Activated CD4-positive, alpha-beta T cell treated with anti-CD3 and anti-CD28 coated beads, Interleukin-2, amount 50 U/mL, for 48 hours (primary cell): ENCODE measurements at regions not wholly inside any gene's neighbourhood (a gene's known extent, or its start where the extent isn't known, plus 50 kb on each side); places are given as distances from the start of the nearest gene placed in this dataset.
"Not testable (repeated sequence)": the region's sequence is repeated elsewhere in the genome, so short reads cannot be mapped to it uniquely, and the experiment has no call there.

ENCODE experiments used
- DNase-seq, 2 experiments: peaks; one replicate each; pipeline ENCODE4 v3.0.0-alpha.2; 2020

DNA sequence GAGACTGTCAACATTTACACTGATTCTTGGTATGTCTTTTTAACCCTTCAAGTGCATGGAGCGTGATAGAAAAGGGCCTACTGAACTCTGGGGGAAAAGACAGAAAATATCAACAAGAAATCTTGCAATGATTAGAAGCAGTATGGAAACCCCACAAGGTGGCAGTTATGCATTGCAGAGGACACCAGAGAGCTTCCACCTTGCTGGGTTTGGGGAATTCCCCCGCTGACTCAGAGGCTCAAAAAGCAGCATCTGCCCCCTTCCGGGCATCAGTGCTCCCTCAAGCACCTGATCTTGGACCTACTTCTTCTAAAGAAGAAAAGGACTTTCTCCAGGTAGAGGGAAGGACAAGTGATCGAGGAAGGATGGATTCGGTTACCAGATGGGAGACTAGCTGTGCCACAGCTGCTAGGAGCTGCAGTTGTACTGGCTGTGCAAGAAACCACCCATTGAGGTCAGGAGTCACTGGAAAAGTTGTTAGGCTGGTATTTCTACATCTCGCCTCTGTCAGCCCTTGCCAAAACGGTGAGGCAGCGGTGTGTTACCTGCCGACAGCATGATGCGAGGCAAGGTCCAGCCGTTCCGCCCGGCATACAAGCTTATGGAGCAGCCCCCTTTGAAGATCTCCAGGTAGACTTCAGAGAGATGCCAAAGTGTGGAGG is 102.8 kb upstream of the OSBPL11 start:
- DNase-seq: peak; percentile 67 to 75

DNA sequence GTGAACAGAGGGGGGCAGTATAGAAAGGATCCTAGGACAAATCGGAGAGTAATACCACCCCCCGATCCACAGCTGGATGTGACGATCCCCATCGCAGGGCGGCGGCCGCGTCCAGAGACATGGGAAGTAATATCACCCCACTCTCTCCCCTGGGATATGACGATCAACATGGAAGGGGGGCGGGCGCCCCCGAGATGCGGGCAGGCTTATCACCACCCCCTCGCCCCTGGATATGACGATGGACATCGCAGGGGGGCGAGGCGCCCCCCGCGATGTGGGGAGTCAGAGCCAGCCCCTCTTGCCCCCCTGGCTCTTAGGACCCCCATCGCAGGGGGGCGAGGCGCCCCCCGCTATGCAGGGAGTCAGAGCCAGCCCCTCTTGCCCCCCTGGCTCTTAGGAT is 120.4 kb upstream of the OSBPL11 start:
- DNase-seq: no peak

DNA sequence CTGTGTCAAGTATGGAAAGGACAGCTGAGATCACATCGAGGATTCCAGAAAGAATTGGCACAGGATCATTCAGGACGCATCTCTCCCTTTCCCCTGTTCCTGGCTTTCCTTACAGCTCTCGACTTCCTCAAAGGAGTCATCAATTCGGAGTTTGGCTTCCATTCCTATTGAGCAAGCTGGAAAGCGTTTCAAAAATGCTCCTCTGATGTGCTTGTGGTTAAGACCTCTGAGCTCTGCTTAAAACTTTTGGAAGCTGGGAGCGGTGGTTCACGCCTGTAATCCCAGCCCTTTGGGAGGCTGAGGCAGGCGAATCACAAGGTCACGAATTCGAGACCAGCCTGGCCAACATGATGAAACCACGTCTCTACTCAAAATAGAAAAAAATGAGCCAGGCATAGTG is 136.9 kb upstream of the OSBPL11 start:
- DNase-seq: not testable (repeated sequence)

- DNase-seq: not testable (repeated sequence)
Measured at GRCh38 chr3:125741991-125742718, 146.9 kb upstream of the OSBPL11 start.

- DNase-seq: peak; percentile 32 to 55
Measured at GRCh38 chr3:125742845-125743244, 147.5 kb upstream of the OSBPL11 start.

- not testable (repeated sequence) for DNase-seq
Measured at GRCh38 chr3:125757050-125757449, 161.8 kb upstream of the OSBPL11 start.

GRCh38 chr3:125758641-125759130 is 163.4 kb upstream of the OSBPL11 start:
- DNase-seq: not testable (repeated sequence)

- not testable (repeated sequence) for DNase-seq
Measured at GRCh38 chr3:125762601-125763000, 167.3 kb upstream of the OSBPL11 start.

DNA sequence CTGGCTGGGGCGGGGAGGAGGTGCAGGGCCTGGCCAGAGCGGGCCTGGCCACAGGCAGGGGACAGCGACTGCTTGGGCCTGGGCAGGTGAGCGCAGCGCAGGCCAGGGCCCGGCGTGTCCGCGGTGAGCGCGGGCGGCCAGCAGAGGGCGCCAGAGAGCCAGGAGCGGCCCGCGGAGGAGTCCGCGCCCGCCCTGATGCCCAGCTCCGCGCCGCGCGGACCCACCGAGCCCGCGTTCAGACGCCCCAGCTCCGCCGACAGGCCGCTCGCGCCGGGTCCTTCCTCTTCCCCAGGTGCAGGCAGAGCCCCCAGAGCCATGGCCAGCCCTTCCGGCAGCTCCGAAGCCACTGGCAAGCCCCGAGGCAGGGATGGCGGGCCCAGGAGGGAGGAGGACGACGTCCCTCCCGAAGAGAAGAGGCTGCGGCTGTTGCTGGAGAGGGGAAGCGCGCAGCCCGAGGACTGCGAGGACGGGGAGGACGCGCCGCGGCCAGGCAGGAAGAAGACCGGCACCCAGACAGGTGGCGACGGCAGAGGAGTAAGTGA is 171.1 kb upstream of the OSBPL11 start:
- peak; percentile 65 to 73 for DNase-seq

DNA sequence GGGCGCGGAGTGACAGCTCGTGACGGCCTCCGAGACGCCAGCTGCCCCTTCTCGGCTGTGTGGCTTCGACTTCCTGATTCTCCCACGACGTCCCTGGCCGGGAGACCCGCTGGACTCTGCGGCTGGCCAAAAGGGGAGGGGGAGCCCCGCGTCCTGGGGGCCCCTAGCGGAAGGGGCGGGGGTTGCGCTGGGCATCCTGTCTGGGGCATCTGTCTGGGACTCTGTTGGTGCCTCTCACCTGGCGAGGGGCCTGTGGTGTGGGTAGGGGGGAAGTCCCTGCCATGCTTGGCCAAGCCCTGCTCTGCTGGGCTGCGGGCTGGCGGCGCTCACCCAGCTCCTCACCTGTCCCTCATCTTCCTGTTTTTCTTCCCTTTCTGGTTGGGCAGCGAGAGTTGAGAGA is 171.6 kb upstream of the OSBPL11 start:
- DNase-seq: peak; percentile 14 to 27

DNA sequence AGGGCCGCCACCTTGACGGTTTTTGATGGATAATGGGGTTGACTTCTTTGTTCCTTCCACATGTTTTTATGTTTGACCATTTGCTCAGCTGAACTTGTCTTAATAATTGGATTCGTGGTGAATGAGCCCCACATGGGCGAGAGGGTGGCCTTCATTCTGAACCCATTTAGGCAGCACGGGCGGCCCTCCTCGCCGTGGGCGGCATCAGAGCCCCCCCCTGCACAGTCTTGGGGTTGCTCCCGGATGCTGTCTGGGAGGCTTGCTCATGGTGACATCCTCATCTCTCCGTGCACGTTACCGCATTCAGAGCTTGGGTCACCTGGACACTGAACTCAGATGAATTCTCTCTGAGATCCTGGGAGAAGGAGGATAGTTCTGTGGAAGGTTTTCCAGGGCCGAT is 172.3 kb upstream of the OSBPL11 start:
- no peak for DNase-seq

DNA sequence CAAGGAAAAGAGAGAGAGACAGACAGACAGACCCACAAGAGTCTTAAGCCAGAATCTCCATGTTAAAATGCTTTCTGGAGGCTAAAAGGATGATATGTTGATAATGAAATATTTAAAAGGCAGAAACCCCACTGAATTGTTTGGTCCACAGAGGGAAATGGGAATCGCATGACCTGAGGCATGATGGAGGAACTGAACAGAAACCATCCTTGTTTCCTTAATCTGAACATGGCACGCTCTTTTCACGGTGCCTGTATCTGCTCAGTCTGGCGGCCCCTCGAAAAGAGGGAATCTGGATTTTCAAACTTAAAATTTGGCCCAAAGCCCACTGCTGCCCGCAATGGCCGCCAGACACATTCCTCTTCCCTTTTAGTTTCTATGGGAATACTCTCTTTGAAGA is 173.5 kb upstream of the OSBPL11 start:
- DNase-seq: not testable (repeated sequence)

- DNase-seq: not testable (repeated sequence)
Measured at GRCh38 chr3:125771506-125771905, 176.2 kb upstream of the OSBPL11 start.

DNA sequence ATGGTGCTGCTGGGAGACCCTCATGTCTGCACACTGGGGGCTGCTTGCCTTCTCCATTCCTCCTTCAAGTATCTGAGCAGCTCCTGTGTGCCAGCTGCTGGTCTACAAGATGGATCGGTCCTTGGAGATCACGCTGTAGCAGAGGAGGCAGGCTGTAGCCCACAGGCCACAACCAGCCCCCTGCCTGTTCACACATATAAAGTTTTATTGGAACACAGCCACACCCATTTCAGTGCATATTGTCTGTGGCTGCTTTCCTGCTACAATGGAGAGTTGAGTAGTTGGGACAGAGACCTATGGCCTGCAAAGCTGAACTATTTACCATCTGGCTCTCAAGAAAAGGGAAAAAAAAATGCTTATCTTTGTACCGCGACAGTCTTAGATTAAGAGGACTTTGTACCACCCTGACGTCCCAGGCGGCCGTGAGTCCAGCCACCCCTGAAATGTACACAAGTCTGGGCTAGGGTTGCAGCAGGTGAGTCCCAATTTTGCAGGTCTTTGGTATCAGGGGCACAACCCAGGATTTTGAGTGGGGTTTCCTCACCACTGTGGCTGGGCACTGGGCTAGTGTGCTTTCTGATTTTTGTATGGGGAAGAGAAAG is 179.2 kb upstream of the OSBPL11 start:
- DNase-seq: not testable (repeated sequence)

GRCh38 chr3:125775106-125775505 is 179.8 kb upstream of the OSBPL11 start:
- DNase-seq: not testable (repeated sequence)

DNA sequence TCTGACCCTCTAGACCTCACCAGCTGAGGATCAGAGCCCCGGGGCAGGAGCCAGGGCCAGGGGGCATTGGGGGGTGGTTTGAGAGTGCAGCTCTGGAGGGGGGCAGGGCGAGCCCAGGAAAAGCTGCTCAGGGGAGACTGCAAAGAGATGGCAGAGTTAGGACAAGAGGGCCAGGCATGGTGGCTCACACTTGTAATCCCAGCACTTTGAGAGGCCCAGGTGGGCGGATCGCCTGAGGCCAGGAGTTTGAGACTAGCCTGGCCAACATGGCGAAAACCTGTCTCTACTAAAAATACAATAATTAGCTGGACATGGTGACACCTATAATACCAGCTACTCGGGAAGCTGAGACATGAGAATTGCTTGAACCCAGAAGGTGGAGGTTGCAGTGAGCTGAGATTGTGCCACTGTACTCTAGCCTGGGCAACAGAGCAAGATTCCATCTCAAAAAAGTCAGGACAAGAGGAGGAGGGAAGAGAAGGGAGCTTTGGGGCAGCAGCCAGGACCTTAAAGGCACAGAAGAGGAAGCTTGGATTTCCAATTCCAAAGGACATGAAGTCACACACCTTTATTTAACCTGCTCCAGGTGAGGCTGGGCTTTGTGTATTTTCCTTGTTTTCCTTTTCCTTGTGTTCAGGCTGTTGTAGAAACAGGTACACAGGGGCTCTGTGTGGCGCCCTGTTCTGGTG is 180.5 kb upstream of the OSBPL11 start:
- not testable (repeated sequence) for DNase-seq

DNA sequence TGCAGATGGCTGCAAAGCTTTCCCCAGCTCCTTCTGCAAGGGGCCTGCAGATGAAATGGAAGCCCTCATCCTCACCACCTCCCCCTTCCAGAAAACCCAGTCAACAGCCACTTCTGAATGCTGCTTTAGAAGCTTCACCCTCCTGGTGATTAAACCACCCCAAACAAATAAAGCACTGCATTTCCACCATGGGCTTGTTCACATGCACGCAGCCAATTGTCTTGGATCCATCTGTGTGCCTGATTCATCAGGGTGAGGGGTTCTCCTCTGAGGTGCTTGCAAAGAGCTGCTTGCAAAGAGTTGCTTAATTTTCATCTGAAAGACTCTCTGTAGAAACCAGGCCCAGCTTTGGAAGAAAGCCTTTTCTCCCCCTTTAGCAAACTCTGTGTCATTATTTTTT is 184.0 kb upstream of the OSBPL11 start:
- not testable (repeated sequence) for DNase-seq

DNA sequence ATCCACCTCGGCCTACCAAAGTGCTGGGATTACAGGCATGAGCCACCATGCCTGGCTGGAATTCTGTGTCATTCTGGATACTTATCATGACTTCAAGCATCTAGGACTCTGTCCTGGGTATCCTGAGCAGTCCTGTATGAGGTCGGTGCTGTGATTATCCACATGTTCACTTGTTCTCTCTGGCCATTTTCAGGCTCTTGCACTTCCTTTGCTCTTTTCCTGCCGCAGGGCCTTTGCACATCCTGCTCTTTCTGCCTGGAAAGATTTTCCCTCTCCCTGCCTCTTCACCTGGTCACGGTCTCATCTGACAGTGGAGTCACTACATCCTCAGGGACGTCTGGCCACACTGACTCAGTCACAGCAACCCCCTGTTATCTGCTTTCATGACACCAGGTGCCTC is 184.6 kb upstream of the OSBPL11 start:
- not testable (repeated sequence) for DNase-seq

DNA sequence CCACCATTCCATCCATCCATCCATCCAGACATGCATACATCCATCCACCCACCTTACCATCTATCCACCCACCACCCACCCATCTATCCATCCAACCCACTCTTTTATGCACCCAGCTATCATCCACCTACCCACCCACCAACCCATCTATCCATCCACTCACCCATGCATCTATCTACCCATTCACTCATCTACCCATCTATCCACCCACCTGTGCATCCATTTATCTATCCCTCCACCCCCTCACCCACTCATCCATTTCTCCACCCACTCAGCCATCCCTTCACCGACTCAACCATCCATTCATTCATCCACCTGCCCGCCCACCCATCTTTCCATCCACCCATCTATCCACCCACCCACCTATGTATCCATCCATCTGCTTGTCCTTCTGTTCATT is 186.4 kb upstream of the OSBPL11 start:
- DNase-seq: not testable (repeated sequence)

GRCh38 chr3:125790312-125790711 is 178.7 kb upstream of the ROPN1B start:
- not testable (repeated sequence) for DNase-seq

DNA sequence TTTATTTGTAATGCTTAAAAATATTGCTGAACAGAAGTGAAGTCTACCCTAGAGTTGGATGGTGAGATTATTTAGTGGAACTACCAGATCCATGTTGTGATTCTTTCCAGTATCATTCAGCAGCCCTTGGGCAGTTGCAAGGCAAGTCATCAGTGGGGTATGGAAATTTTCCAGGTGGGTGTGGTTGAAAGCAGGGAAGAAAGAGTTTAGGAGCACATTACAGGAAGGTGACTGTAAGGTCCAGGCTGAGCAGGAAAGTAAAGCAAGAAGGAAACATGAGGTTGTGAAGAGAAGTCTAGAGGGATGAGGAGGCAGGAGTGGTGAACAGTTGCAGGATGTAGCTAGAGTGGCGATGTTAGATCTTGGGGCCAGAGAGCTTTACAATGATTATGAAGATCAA is 178.0 kb upstream of the ROPN1B start:
- DNase-seq: not testable (repeated sequence)

- DNase-seq: not testable (repeated sequence)
Measured at GRCh38 chr3:125810010-125810409, 159.0 kb upstream of the ROPN1B start.

DNA sequence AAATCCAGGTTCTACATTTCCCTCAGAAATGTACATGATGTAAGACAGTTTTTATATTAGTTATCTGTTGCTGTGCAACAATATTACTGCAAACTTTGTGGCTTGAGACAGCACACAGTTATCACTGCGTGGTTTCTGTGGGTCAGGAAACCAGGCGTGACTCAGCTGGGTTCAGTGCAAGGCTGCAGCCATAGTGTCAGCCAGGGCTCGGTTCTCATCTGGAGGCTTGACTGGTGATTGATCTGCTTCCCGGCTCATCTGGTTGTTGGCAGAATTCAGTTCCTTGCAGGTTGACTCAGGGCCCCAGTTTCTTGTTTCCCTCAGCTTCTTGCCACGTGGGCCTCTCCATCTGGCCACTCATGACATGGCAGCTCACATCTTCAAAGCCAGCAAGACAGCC is 146.8 kb upstream of the ROPN1B start:
- DNase-seq: peak; percentile 70 to 75
